Parathyroid adenoma (tissue), 2 donors: ENCODE measurements at regions not wholly inside any gene's neighbourhood (a gene's known extent, or its start where the extent isn't known, plus 50 kb on each side); places are given as distances from the start of the nearest gene placed in this dataset.

ENCODE experiments used
- H2AFZ ChIP-seq: fragments of 300-600 bp; sonication (generic); one replicate; pipeline ENCODE4 v1.7.0; 2017; ENCODE audit warnings: antibody characterized with exemption, mild to moderate bottlenecking
- H3K27ac ChIP-seq: fragments of 300-600 bp; sonication (generic); one replicate; pipeline ENCODE4 v1.7.0; 2017
- H3K27me3 ChIP-seq: fragments of 300-600 bp; sonication (generic); one replicate; pipeline ENCODE4 v1.7.0; 2017; ENCODE audit warnings: low read length; ENCODE audit not compliant: control insufficient read depth, insufficient read depth
- H3K36me3 ChIP-seq: fragments of 300-600 bp; sonication (generic); one replicate; pipeline ENCODE4 v1.7.0; 2017; ENCODE audit warnings: low read length; ENCODE audit not compliant: control insufficient read depth, insufficient read depth
- H3K4me1 ChIP-seq: fragments of 300-600 bp; sonication (generic); one replicate; pipeline ENCODE4 v1.7.0; 2017; ENCODE audit warnings: control low read depth
- H3K4me2 ChIP-seq: fragments of 300-600 bp; sonication (generic); one replicate; pipeline ENCODE4 v1.7.0; 2017; ENCODE audit warnings: low read length
- H3K4me3 ChIP-seq: fragments of 300-600 bp; sonication (generic); one replicate; pipeline ENCODE4 v1.7.0; 2017; ENCODE audit warnings: low read depth, low read length
- H3K79me2 ChIP-seq: fragments of 300-600 bp; sonication (generic); one replicate; pipeline ENCODE4 v1.7.0; 2017; ENCODE audit warnings: control low read depth
- H3K9ac ChIP-seq: fragments of 300-600 bp; sonication (generic); one replicate; pipeline ENCODE4 v1.7.0; 2017; ENCODE audit warnings: mild to moderate bottlenecking
- H3K9me3 ChIP-seq: fragments of 300-600 bp; sonication (generic); one replicate; pipeline ENCODE4 v1.7.0; 2017; ENCODE audit warnings: low read length; ENCODE audit not compliant: control insufficient read depth
- CTCF ChIP-seq: fragments of 300-600 bp; sonication (generic); IDR thresholded peaks from one replicate; pipeline ENCODE4 v1.7.0; 2017; ENCODE audit warnings: antibody characterized with exemption, mild to moderate bottlenecking
- donor health status: primary hyperparathyroidism.

GRCh38 chr1:55912438-55912837, 666.9 kb downstream of the PLPP3 start:
- H3K9ac ChIP-seq: no peak overlapping the region
- H3K4me2 ChIP-seq: no peak overlapping the region
- no peak for TF ChIP-seq CTCF
- H3K27me3 ChIP-seq: no peaks in the 10 kb centered on the region
- H3K4me1 ChIP-seq: no peaks in the 10 kb centered on the region
- H3K4me3 ChIP-seq: no peak overlapping the region
- no peaks in the 10 kb centered on the region for H3K9me3 ChIP-seq
- H3K36me3 ChIP-seq: no peaks in the 10 kb centered on the region
- H3K79me2 ChIP-seq: no peaks in the 10 kb centered on the region
- H2AFZ ChIP-seq: no peak overlapping the region
- no peak overlapping the region for H3K27ac ChIP-seq

GRCh38 chr1:55904541-55904940, 674.8 kb downstream of the PLPP3 start:
- TF ChIP-seq CTCF: no peak
- Histone ChIP-seq H3K79me2 (no peaks in the 10 kb centered on the region), H3K4me3 (no peak overlapping the region), H3K9me3 (no peaks in the 10 kb centered on the region), H3K27me3 (no peaks in the 10 kb centered on the region), H2AFZ (no peak overlapping the region), H3K27ac (no peak overlapping the region), H3K4me2 (no peak overlapping the region), H3K4me1 (no peaks in the 10 kb centered on the region), H3K36me3 (no peaks in the 10 kb centered on the region), H3K9ac (no peak overlapping the region)

- H3K4me1 ChIP-seq: no peaks in the 10 kb centered on the region
- no peak for TF ChIP-seq CTCF
- no peak overlapping the region for H3K4me2 ChIP-seq
- no peaks in the 10 kb centered on the region for H3K9me3 ChIP-seq
- H3K79me2 ChIP-seq: no peaks in the 10 kb centered on the region
- no peaks in the 10 kb centered on the region for H3K36me3 ChIP-seq
- H3K9ac ChIP-seq: no peak overlapping the region
- no peaks in the 10 kb centered on the region for H3K27me3 ChIP-seq
- no peak overlapping the region for H2AFZ ChIP-seq
- H3K27ac ChIP-seq: no peak overlapping the region
- H3K4me3 ChIP-seq: no peak overlapping the region
Observed at GRCh38 chr1:55898181-55898580, 681.2 kb downstream of the PLPP3 start.

GRCh38 chr1:55896210-55896609, 681.0 kb upstream of the USP24 start:
- Histone ChIP-seq H3K4me2 (no peak overlapping the region), H3K4me1 (no peaks in the 10 kb centered on the region), H3K4me3 (no peak overlapping the region), H3K27me3 (no peaks in the 10 kb centered on the region), H3K9ac (no peak overlapping the region), H2AFZ (no peak overlapping the region), H3K27ac (no peak overlapping the region), H3K36me3 (no peaks in the 10 kb centered on the region), H3K9me3 (no peaks in the 10 kb centered on the region), H3K79me2 (no peaks in the 10 kb centered on the region)
- TF ChIP-seq CTCF: no peak

- TF ChIP-seq CTCF: no peak
- Histone ChIP-seq H2AFZ (no peak overlapping the region), H3K4me2 (no peak overlapping the region), H3K9ac (no peak overlapping the region), H3K4me1 (no peaks in the 10 kb centered on the region), H3K27me3 (no peaks in the 10 kb centered on the region), H3K36me3 (no peaks in the 10 kb centered on the region), H3K9me3 (no peaks in the 10 kb centered on the region), H3K27ac (no peak overlapping the region), H3K4me3 (no peak overlapping the region), H3K79me2 (no peaks in the 10 kb centered on the region)
Observed at GRCh38 chr1:55894521-55894920, 679.4 kb upstream of the USP24 start.
